Epithelial cell of proximal tubule (primary cell): ENCODE measurements at regions not wholly inside any gene's neighbourhood (a gene's known extent, or its start where the extent isn't known, plus 50 kb on each side); places are given as distances from the start of the nearest gene placed in this dataset.
"Not testable (repeated sequence)": the region's sequence is repeated elsewhere in the genome, so short reads cannot be mapped to it uniquely, and the experiment has no call there.

Source experiments
- DNase-seq: peaks from one replicate; pipeline ENCODE4 v3.0.0-alpha.2; 2011; ENCODE audit warnings: low read depth
- H3K4me3 ChIP-seq: 2 replicates; pipeline ENCODE4 v1.5.1; 2011; ENCODE audit warnings: low read depth, mild to moderate bottlenecking, low read length
- CTCF ChIP-seq: conservative IDR thresholded peaks from 2 replicates; pipeline ENCODE4 v1.5.1; 2012; ENCODE audit warnings: low read depth, mild to moderate bottlenecking, low read length

GRCh38 chr5:131107128-131107527 lies 57.9 kb downstream of the HINT1 start:
- no peak for DNase-seq
- H3K4me3 ChIP-seq = no peak overlapping the region
- no peak for TF ChIP-seq CTCF

GRCh38 chr5:131104169-131104808 lies 60.8 kb downstream of the HINT1 start:
- no peak for DNase-seq
- H3K4me3 ChIP-seq = no peak overlapping the region
- TF ChIP-seq CTCF = no peak

GRCh38 chr5:131096774-131097710 lies 68.0 kb downstream of the HINT1 start:
- TF ChIP-seq CTCF = no peak
- DNase-seq = no peak
- H3K4me3 ChIP-seq = no peak overlapping the region

GRCh38 chr5:131095561-131095960 lies 69.5 kb downstream of the HINT1 start:
- not testable (repeated sequence) for DNase-seq, H3K4me3 ChIP-seq

- DNase-seq = no peak
- TF ChIP-seq CTCF = no peak
- H3K4me3 ChIP-seq = no peak overlapping the region
These were observed 80.6 kb downstream of the HINT1 start for GRCh38 chr5:131084436-131084835.

- H3K4me3 ChIP-seq = no peak overlapping the region
- no peak for TF ChIP-seq CTCF
- DNase-seq = no peak
These were observed 83.1 kb downstream of the HINT1 start for GRCh38 chr5:131081913-131082488.

- H3K4me3 ChIP-seq = no peak overlapping the region
- DNase-seq = no peak
- TF ChIP-seq CTCF = no peak
These were observed 83.7 kb downstream of the HINT1 start for GRCh38 chr5:131081374-131081773.
